ENCODE measurements at regions not wholly inside any gene's neighbourhood (a gene's known extent, or its start where the extent isn't known, plus 50 kb on each side); places are given as distances from the start of the nearest gene placed in this dataset.
A peak's percentile ranks its signal among the peaks of the same experiment; 100 is the strongest.

- DNase-seq (ENCODE audit: low read depth, low spot score) (peak; percentile 30), FAIRE-seq (no peak)
- no peaks in the 10 kb centered on the region for H3K36me3 ChIP-seq (ENCODE audit: control insufficient read depth in 2 of 2, extremely low read depth in 1 of 2, insufficient read depth in 2 of 2, low read length in 2 of 2)
- BruUV-seq (replicated peaks) = no TSS peak
- H2AFZ ChIP-seq (ENCODE audit: low read depth, low read length) = no peak overlapping the region
- H3K9me1 ChIP-seq (replicated peaks; ENCODE audit: control insufficient read depth, extremely low read depth, insufficient read depth, low read length) = no peaks in the 10 kb centered on the region
- no peaks in the 10 kb centered on the region for H4K20me1 ChIP-seq (replicated peaks; ENCODE audit: control insufficient read depth, extremely low read depth, insufficient read depth, low read length)
- TF ChIP-seq POLR2AphosphoS5 (IDR thresholded peaks at IDR 0.05; ENCODE audit: insufficient read depth, low read depth, low read length) (no peak), MYC (IDR thresholded peaks at IDR 0.05; ENCODE audit: low read depth, low read length) (no peak)
- no peak overlapping the region for H3K27ac ChIP-seq (ENCODE audit: insufficient read depth, low read depth, low read length)
- ChIA-PET POLR2A (no interaction called here), CTCF (no interaction called here)
- H3K4me2 ChIP-seq (ENCODE audit: insufficient read depth, low read length) = no peak overlapping the region
- H3K27me3 ChIP-seq (ENCODE audit: control insufficient read depth in 2 of 2, insufficient read depth in 2 of 2, low read length in 2 of 2) = peaks cover 2 to 9% of the 10 kb centered on the region in 2 experiments
- no peaks in the 10 kb centered on the region for H3K79me2 ChIP-seq (ENCODE audit: control insufficient read depth, insufficient read depth, low read length)
- H3K4me3 ChIP-seq (replicated peaks in 1 of 3; ENCODE audit: insufficient read depth in 1 of 3, low read depth in 1 of 3, low read length in 3 of 3) = no peak overlapping the region
- intact Hi-C loops (cut with micrococcal nuclease) = no loop called here
- no peaks in the 10 kb centered on the region for H3K9me3 ChIP-seq (replicated peaks; ENCODE audit: control insufficient read depth, insufficient read depth, low read length)
- H3K4me1 ChIP-seq (ENCODE audit: control insufficient read depth, extremely low read depth, insufficient read depth, low read length) = peaks cover 7% of the 10 kb centered on the region
- no peak overlapping the region for H3K9ac ChIP-seq (replicated peaks; ENCODE audit: extremely low read depth, insufficient read depth, low read length)
- dilution Hi-C loops (cut with MboI; ENCODE audit: extremely low pct_ligation_motif_present, low sequenced_read_pairs) = no loop called here
Observed at GRCh38 chr15:60074181-60074885, 70.2 kb downstream of the FOXB1 start.

GRCh38 chr15:60076045-60076444 is 71.9 kb downstream of the FOXB1 start:
- H3K9ac ChIP-seq (replicated peaks; ENCODE audit: extremely low read depth, insufficient read depth, low read length) = no peak overlapping the region
- H2AFZ ChIP-seq (ENCODE audit: low read depth, low read length) = no peak overlapping the region
- no peak overlapping the region for H3K27ac ChIP-seq (ENCODE audit: insufficient read depth, low read depth, low read length)
- no TSS peak for BruUV-seq (replicated peaks)
- intact Hi-C loops (cut with micrococcal nuclease) (no loop called here), dilution Hi-C loops (cut with MboI; ENCODE audit: extremely low pct_ligation_motif_present, low sequenced_read_pairs) (no loop called here)
- no peaks in the 10 kb centered on the region for H3K36me3 ChIP-seq (ENCODE audit: control insufficient read depth in 2 of 2, extremely low read depth in 1 of 2, insufficient read depth in 2 of 2, low read length in 2 of 2)
- CTCF ChIA-PET = no interaction called here
- H4K20me1 ChIP-seq (replicated peaks; ENCODE audit: control insufficient read depth, extremely low read depth, insufficient read depth, low read length) = no peaks in the 10 kb centered on the region
- POLR2A ChIA-PET = no interaction called here
- no peaks in the 10 kb centered on the region for H3K79me2 ChIP-seq (ENCODE audit: control insufficient read depth, insufficient read depth, low read length)
- no peak overlapping the region for H3K4me2 ChIP-seq (ENCODE audit: insufficient read depth, low read length)
- FAIRE-seq (no peak), DNase-seq (ENCODE audit: low read depth, low spot score) (no peak)
- TF ChIP-seq GATA2 (IDR thresholded peaks at IDR 0.05; ENCODE audit: insufficient read depth, insufficient read length, low read depth, low read length) (no peak), CTCF (IDR thresholded peaks at IDR 0.05; ENCODE audit: extremely low read depth in 1 of 2, insufficient read depth in 1 of 2, low read depth in 1 of 2, low read length in 2 of 2) (no peak), POLR2AphosphoS5 (IDR thresholded peaks at IDR 0.05; ENCODE audit: insufficient read depth, low read depth, low read length) (no peak), JUN (IDR thresholded peaks at IDR 0.05; ENCODE audit: borderline replicate concordance, insufficient read depth, insufficient read length, low read depth) (no peak), MAX (IDR thresholded peaks at IDR 0.05; ENCODE audit: insufficient read depth, insufficient read length) (no peak), FOS (IDR thresholded peaks at IDR 0.05; ENCODE audit: borderline replicate concordance, insufficient read depth, low read length) (no peak), EZH2 (IDR thresholded peaks at IDR 0.05; ENCODE audit: borderline replicate concordance, low read depth, low read length, severe bottlenecking) (no peak), POLR2A (IDR thresholded peaks at IDR 0.05; ENCODE audit: low read depth, low read length) (no peak), MYC (IDR thresholded peaks at IDR 0.05; ENCODE audit: low read depth, low read length) (no peak)
- no peaks in the 10 kb centered on the region for H3K9me1 ChIP-seq (replicated peaks; ENCODE audit: control insufficient read depth, extremely low read depth, insufficient read depth, low read length)
- H3K4me1 ChIP-seq (ENCODE audit: control insufficient read depth, extremely low read depth, insufficient read depth, low read length) = peaks cover 3% of the 10 kb centered on the region
- H3K4me3 ChIP-seq (replicated peaks in 1 of 3; ENCODE audit: insufficient read depth in 1 of 3, low read depth in 1 of 3, low read length in 3 of 3) = no peak overlapping the region
- no peaks in the 10 kb centered on the region for H3K9me3 ChIP-seq (replicated peaks; ENCODE audit: control insufficient read depth, insufficient read depth, low read length)
- H3K27me3 ChIP-seq (ENCODE audit: control insufficient read depth in 2 of 2, insufficient read depth in 2 of 2, low read length in 2 of 2) = peaks cover 2 to 9% of the 10 kb centered on the region in 2 experiments
